ENCODE measurements at regions not wholly inside any gene's neighbourhood (a gene's known extent, or its start where the extent isn't known, plus 50 kb on each side); places are given as distances from the start of the nearest gene placed in this dataset.

GRCh38 chr1:234734869-234735268 is 124.9 kb upstream of the IRF2BP2 start (continued):
- no peak for TF ChIP-seq MNT (IDR thresholded peaks at IDR 0.05)
- TF ChIP-seq MAZ (IDR thresholded peaks at IDR 0.05; ENCODE audit: borderline replicate concordance, low read depth, low read length) = no peak
- no peak; the same call in 1 of the 2 replicates for TF ChIP-seq MAZ (CRISPR knock-in tag; IDR thresholded peaks at IDR 0.05; ENCODE audit: low read depth)
- TF ChIP-seq ZNF879 (CRISPR knock-in tag; IDR thresholded peaks at IDR 0.05) = peak; percentile 96; the same call in 1 of the 2 replicates
- TF ChIP-seq THAP7 (CRISPR knock-in tag; IDR thresholded peaks at IDR 0.05) = no peak
- TF ChIP-seq GLMP (CRISPR knock-in tag; IDR thresholded peaks at IDR 0.05; ENCODE audit: borderline replicate concordance) = no peak; the same call in 1 of the 2 replicates
- TF ChIP-seq XBP1 (CRISPR knock-in tag; IDR thresholded peaks at IDR 0.05) = peak; percentile 67; the same call in 1 of the 2 replicates
- 0 out of 2 replicates have a peak, but pooled peaks have one; percentile 48 for TF ChIP-seq ZNF296 (CRISPR knock-in tag; conservative IDR thresholded peaks at IDR 0.05)
- peak; percentile 53 for TF ChIP-seq SAP130 (CRISPR knock-in tag; IDR thresholded peaks at IDR 0.05; ENCODE audit: low read depth)
- no peak for TF ChIP-seq SUZ12 (IDR thresholded peaks at IDR 0.05; ENCODE audit: low read depth, low read length)
- TF ChIP-seq CCDC6 (CRISPR knock-in tag; IDR thresholded peaks at IDR 0.05) = no peak
- TF ChIP-seq ZNF652 (CRISPR knock-in tag; IDR thresholded peaks at IDR 0.05; ENCODE audit: borderline replicate concordance, low read depth) = peak; percentile 49; the same call in 1 of the 2 replicates
- TF ChIP-seq ZNF451 (CRISPR knock-in tag; IDR thresholded peaks at IDR 0.05) = 0 out of 2 replicates have a peak, but pooled peaks have one; percentile 14
- no peak for TF ChIP-seq CREB1 (IDR thresholded peaks at IDR 0.05)
- TF ChIP-seq CREB1 (CRISPR knock-in tag; IDR thresholded peaks at IDR 0.05) = no peak
- no peak for TF ChIP-seq ZNF839 (CRISPR knock-in tag; IDR thresholded peaks at IDR 0.05; ENCODE audit: borderline replicate concordance)
- TF ChIP-seq ZNF20 (CRISPR knock-in tag; IDR thresholded peaks at IDR 0.05) = no peak
- no peak for TF ChIP-seq ATF6 (CRISPR knock-in tag; conservative IDR thresholded peaks at IDR 0.05)
- no peak for TF ChIP-seq ZHX2 (IDR thresholded peaks at IDR 0.05; ENCODE audit: low read depth)
- 0 out of 2 replicates have a peak, but pooled peaks have one; percentile 65 for TF ChIP-seq ZHX2 (CRISPR knock-in tag; IDR thresholded peaks at IDR 0.05; ENCODE audit: borderline replicate concordance)
- TF ChIP-seq HOXA3 (CRISPR knock-in tag; IDR thresholded peaks at IDR 0.05) = peak; percentile 92
